22Rv1 (cell line): ENCODE measurements at regions not wholly inside any gene's neighbourhood (a gene's known extent, or its start where the extent isn't known, plus 50 kb on each side); places are given as distances from the start of the nearest gene placed in this dataset.

ENCODE experiments used
- H3K27ac ChIP-seq: fragments of 450-650 bp; 2 replicates; pipeline ENCODE4 v1.5.1; 2017
- ZFX ChIP-seq: fragments of 450-650 bp; IDR thresholded peaks from 2 replicates; pipeline ENCODE4 v1.6.1; 2017; ENCODE audit warnings: antibody characterized with exemption, borderline replicate concordance
- TF ChIP-seq, protein P1 (sequence below): fragments of 450-650 bp; IDR thresholded peaks from 2 replicates; pipeline ENCODE4 v1.5.1; 2017; ENCODE audit warnings: mild to moderate bottlenecking

DNA sequence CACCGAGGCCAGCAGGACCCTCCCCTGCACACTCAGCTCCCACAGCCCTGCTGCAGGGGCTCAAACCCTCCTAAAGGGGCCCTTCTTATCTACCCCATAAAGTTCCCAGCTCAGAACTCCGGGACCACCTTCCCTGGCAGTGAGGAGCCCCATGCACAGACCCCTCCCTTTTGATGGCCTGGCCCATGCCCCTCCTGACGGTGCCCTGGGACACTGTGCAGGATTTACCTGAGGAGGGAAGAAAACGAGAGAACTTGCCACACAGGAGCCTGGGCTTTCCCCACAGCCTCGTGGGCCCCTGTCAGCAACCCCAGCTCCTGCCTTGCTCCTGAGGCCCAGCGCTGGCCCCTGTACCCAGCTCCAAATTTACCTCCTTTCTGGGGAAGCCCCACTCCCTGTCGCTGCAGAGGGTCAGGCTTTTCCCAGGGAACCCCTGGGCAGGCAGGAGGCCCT lies 206.3 kb upstream of the SALL3 start:
- no peak overlapping the region for H3K27ac ChIP-seq

DNA sequence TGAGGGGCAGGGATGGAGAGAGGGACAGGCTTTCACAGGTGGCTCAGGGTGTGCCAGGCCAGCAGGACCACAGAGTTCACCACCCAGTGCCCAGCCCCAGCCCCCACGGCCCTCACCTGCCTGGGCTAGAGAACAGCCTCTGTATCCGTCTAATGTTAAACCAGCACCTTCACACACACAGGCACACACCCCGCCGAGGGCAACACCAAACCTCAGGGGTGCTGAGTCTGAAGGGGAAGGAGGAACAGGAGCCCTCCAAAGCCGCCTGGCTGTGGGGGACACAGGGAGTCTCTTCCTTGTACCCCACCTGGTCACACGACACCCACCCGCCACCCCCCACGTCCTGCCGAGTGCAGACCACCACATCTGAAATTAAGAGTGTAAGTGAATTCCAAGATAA lies 205.8 kb upstream of the SALL3 start:
- no peak overlapping the region for H3K27ac ChIP-seq
- no peak for TF ChIP-seq ZFX
- TF ChIP-seq, protein P1, sequence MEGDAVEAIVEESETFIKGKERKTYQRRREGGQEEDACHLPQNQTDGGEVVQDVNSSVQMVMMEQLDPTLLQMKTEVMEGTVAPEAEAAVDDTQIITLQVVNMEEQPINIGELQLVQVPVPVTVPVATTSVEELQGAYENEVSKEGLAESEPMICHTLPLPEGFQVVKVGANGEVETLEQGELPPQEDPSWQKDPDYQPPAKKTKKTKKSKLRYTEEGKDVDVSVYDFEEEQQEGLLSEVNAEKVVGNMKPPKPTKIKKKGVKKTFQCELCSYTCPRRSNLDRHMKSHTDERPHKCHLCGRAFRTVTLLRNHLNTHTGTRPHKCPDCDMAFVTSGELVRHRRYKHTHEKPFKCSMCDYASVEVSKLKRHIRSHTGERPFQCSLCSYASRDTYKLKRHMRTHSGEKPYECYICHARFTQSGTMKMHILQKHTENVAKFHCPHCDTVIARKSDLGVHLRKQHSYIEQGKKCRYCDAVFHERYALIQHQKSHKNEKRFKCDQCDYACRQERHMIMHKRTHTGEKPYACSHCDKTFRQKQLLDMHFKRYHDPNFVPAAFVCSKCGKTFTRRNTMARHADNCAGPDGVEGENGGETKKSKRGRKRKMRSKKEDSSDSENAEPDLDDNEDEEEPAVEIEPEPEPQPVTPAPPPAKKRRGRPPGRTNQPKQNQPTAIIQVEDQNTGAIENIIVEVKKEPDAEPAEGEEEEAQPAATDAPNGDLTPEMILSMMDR = no peak

More for the DNA sequence above, 206.3 kb upstream of the SALL3 start:
- TF ChIP-seq, protein P1 = no peak
- no peak for TF ChIP-seq ZFX

DNA sequence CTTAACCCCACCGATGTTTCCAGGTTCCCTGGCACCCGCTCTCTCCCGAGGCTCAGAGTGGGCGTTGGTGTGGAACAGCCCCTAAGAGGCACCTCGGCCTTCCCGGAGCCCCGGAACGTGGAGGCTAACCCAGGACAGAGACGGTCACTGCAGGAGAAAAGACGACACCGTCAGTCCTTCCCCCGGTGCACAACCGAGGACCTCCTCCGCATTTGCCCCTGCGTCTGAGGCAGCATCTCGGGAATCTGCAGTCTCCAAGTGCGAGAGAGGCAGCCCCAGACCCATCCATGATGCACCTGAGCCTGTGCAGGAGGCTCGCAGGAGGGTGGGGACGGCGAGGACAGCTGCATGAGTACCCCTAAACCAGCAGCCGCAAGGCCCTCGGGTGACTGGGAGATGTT lies 204.9 kb upstream of the SALL3 start:
- TF ChIP-seq ZFX = no peak
- TF ChIP-seq, protein P1 = no peak
- no peak overlapping the region for H3K27ac ChIP-seq

DNA sequence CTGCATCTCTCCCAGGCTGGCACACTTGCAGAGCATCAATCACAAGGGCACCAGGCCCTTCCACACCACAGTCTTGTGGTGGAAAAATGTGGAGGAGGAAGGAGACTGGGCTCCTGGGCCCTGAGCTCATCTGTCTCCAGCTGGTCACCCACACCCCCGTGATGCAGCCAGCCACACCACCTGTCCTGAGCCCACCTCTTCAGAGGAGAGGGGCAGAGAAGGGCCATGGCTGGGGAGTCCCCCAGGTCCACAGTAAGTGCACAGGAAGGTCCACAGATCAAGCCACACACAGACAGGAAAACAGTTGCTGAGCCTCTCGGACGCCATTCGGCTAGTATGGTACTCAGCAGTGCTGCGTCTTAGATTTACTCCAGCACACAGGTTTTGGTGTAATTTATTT lies 203.5 kb upstream of the SALL3 start:
- no peak overlapping the region for H3K27ac ChIP-seq
- TF ChIP-seq, protein P1 = no peak
- no peak for TF ChIP-seq ZFX

DNA sequence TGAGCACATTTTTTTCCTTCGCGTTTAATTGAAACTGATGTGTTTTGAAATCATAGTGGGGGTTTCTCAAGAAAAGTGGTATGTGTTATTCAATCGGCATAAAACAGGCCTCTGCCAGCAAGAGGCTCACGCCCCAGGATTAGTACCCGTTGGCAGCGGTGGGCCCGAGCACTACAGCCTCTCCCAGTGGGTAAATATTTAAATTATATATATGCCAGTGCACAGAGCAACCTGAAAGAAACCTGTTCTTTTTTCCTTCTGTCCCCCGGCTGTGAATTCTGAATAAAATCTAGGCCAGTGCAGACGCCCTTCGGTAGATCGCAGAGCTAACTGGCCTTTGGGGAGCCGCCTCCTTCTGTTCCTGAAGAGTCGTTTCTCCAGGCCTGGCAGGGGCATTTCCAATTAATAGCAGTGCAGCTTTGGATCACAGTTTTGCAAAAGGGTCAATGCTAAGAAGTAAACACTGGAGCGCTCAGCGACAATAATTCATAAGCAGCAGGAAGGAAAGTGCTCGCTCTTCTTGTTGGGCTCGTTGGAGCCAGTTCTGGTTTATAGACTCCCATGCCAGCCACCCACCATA lies 202.8 kb upstream of the SALL3 start:
- TF ChIP-seq, protein P1 = no peak
- no peak for TF ChIP-seq ZFX
- H3K27ac ChIP-seq = no peak overlapping the region

DNA sequence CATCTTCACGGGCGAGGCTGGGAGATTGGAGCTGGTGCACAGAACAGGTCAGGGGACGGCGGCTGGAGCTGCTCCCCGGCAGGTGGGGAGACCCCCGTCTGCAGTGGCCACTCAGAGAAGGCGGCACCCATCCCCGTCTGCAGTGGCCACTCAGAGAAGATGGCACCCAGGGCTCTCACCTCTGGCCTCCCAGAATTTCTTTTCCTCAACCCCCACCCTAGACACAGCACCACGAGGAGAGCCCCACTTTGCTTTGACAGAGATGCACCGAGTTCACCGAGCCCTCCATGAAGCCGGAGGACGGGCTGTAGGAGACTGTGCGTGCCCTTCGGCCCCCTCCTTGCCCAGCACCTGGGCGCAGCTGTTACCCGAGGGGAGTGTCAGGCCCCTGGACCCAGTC lies 201.6 kb upstream of the SALL3 start:
- no peak overlapping the region for H3K27ac ChIP-seq
- TF ChIP-seq ZFX = no peak
- TF ChIP-seq, protein P1 = no peak

DNA sequence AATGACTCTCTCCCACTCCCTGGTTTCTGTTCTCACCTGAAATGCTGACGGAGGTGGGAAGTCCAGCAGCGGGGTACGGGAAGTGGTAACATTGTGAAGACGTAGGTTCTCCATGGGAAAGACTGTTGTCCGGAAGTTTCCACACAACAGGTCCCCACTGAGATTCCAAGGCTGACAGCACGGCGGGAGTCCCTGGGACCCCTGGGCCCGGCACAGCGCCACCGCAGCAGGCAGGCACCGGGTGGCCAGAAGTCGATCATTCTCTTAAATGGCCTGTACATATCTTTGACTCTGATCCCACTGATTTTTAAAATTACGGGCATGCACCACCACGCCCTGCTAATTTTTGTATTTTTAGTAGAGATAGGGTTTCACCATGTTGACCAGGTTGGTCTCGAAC lies 201.0 kb upstream of the SALL3 start:
- TF ChIP-seq, protein P1 = no peak
- no peak for TF ChIP-seq ZFX
- no peak overlapping the region for H3K27ac ChIP-seq
